Right kidney (tissue), 1 donor: ENCODE measurements at regions not wholly inside any gene's neighbourhood (a gene's known extent, or its start where the extent isn't known, plus 50 kb on each side); places are given as distances from the start of the nearest gene placed in this dataset.
A peak's percentile ranks its signal among the peaks of the same experiment; 100 is the strongest.

ENCODE experiments used
- DNase-seq: peaks from one replicate; pipeline ENCODE4 v3.0.0-alpha.2; 2016

DNA sequence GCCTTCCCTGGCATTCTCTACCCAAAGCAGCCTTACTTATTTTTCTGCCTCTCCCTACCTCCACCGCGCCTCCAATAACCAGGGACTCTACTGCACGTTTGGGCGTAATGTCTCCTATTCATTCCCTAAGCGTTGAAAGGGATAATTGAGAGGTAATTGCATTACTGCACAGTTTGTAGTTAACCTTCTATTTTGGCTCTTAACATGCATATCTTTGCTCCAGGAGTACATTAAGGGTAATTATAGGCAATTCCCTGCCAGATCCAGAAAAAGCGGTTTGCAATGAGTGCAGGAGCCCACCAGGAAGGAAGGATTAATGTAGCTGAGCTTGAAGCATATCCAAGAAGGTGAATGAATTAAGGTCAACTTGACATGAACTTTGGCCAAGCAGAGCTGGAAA is 558.4 kb downstream of the TYW1 start:
- no peak for DNase-seq

DNA sequence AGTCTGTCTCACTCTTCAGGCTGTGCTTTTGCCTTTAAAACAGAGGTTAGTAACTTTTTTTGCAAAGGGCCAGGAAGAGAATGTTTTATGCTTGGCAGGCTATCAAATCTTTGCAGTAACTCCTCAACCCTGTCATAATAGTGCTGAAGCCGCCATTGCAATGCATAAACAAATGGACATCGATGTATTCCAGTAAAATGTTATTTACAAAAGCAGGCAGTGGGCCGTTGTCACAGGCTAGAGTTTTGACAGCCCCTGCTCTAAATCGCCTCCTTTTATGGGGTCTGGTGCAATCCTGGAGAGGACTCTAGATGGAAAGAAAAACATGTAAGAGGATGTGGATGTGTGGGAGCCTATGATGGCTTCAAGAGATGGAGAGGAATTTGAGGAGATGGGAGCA is 568.3 kb downstream of the TYW1 start:
- DNase-seq = peak; percentile 17

DNA sequence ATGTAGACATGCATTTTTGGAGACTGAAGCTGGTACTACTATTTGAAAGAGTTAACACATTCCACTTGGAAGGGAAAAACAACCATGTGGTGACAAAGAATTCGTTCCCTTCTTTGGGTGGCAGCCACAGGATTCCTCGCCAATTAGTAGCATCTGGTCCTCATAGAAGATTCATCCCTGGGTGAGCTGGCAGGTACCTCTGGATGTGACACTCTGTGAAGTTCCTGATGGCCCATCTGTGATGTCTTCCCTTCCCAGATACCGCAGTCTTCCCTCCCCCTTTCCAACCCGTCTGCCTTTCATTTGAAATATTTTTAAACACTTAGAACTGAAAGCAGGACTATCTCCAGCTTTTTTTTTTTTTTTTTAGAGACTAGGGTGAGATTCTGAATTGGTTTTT is 569.5 kb downstream of the TYW1 start:
- DNase-seq = no peak

GRCh38 chr7:67571026-67571545 is 574.5 kb downstream of the TYW1 start:
- no peak for DNase-seq

DNA sequence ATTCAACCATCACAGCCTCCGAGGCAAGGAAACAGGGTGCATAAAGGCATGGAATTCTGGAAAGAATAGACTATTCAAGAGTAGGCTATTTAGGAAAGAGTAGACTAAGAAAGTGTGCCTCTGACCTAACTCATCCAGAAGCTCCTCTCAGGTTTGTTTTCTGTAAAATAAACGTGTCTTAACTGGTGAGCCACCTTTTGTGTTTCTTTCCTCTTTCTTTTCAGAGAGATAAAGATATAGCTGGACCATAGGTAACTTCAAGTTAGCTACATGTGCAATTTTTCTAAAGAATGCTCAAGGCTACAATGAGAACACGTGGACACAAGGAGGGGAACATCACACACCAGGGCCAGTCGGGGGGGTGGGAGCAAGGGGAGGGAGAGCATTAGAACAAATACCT is 577.0 kb downstream of the TYW1 start:
- no peak for DNase-seq

- DNase-seq = peak; percentile 1
These were observed 592.0 kb downstream of the TYW1 start for GRCh38 chr7:67588631-67589030.

DNA sequence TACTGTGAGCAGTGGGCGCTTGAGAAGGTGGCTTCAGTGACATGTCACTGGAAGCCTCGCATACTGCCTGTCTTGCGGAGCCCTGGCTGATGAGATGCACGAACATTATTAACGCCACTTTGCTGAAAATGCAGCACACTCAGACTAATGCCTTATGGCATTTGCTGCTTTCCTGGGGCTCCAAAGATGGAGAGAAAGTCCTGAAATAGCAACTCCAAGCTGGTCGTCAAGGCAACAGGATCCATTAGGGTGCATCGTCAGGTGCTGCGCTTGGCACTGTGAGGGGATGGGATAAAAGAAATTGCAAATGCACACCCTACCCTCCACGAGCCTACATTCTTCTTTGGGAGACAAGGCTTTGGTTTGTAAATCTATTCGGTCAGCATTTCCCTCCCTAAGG is 592.5 kb downstream of the TYW1 start:
- no peak for DNase-seq

GRCh38 chr7:67590649-67591048 is 594.0 kb downstream of the TYW1 start:
- DNase-seq = no peak

DNA sequence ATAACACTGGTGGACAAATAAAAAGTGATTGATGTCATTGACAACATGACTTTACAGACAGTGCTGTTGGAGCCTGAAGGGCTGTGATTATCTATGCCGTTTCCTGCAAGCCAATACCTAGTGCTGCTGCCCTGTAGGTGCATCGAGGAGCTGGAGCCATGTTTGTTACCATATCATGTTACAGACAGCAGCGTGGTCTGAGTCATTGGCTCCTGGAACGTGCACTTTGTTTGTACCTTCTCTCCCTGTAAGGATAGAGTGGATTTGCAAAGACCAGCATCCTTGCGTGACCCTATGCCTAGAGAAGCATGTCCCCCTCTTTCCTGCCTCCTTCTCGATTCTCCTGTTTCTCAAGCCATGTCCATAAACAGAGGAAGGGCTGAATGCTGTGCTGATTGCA is 597.2 kb downstream of the TYW1 start:
- peak; percentile 25 for DNase-seq

- no peak for DNase-seq
These were observed 599.0 kb downstream of the TYW1 start for GRCh38 chr7:67595431-67596180.

GRCh38 chr7:67597161-67597560 is 600.5 kb downstream of the TYW1 start:
- no peak for DNase-seq

DNA sequence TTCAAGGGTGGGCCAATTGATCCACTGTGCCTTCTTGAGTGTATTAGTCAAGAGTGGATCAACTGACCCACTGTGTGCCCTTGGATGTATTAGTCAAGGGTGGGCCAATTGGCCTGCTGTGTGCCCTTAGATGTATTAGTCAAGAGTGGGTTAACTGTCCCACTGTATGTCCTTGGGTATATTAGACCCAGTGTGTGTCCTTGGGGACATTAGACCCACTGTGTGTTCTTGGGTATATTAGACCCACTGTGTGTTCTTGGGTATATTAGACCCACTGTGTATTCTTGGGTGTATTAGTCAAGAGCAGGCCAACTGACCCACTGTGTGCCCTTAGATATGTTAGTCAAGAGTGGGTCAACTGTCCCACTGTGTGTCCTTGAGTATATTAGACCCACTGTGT is 601.8 kb downstream of the TYW1 start:
- no peak for DNase-seq

DNA sequence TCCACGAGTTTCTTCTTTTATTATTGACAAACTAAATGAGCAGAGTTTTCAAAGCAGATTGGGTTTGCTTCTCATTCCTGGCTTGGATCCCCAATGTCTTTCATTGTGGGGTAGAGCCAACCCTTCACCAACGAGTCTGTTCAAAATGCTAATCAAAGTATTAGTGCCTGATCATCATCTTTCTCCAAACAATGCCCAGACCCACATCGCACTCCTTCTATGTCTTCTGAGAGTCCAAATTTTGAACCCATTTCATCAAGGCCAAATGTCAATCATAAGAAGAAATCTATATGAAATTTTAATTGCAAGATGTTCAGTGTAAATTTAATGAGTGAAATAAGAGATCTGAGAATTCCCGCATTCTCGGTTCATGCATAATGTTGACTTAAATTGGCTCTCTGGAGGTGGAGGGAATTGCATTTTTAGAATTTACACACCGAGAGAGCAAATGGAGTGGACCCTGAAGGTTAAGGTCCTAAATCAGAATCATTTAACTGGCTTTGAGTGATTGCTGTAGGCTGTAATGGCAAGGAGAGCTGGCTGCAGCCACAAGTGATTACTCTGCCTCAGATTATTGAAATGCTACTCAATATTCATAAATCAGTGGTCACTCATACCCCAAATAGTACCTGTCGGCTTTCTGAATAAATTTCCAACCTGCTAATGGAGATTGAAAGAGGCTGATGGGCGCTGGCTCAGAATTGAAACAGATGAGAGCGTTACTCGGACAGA is 602.9 kb downstream of the TYW1 start:
- DNase-seq = no peak

GRCh38 chr7:67602246-67602887 is 605.7 kb downstream of the TYW1 start:
- no peak for DNase-seq

DNA sequence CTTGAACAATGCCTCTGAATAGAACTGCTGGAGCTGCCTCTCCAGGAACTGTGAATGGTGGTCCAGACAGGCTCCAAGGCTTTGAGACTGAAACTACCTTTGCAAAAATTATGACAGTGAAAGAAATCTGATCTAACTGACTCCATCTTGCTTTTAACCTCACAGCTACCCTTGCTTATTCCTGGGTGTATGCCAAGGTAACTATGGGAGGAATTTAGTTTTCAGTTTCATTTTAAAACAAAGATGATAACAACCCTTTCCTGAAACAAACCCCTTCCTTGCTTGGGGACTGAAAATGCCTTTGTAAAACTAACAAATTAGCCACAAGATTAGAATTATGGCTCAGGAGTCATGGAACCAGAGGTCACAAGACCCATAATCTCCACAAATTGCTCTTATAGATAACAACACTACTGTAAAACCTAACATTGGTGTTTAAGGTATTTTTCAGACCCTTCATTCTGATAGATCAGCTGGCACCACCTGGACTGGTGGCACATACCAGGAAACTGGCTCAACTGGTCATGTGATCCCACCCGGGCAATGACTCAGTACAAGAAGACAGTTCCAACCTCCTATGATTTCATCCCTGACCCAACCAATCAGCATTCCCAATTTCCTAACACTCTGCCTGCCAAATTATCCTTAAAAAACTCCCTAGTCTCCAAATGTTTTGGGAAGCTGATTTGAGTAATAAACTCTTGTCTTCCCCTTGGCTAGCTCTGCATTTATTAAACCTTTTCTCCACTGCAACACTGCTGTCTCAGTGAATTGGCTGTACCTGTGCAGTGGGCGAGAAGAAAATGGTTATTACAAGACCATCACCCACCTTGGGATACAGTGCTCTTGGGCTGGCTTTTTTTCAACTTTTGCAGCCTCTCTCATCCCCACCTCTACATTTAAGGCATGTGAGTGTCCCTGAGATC is 608.1 kb downstream of the TYW1 start:
- no peak for DNase-seq

DNA sequence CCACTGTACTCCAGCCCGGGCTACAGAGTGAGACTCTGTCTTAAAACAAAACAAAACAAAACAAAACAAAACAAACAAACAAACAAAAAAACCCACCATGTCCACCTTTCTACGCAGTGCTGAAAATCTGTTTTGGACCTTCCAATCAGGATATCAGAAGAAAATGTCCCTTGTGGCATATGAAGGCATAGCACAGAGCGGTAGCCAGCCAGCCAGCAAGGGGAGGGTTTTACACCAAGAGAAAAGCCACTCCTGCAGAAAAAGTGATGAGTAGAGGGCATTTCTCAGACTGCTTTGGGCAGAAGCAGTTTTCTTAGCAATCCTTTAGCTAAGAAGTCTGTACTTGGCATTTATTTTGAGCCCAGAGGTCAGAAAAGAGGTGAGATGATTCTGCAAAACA is 612.2 kb downstream of the TYW1 start:
- DNase-seq = no peak

DNA sequence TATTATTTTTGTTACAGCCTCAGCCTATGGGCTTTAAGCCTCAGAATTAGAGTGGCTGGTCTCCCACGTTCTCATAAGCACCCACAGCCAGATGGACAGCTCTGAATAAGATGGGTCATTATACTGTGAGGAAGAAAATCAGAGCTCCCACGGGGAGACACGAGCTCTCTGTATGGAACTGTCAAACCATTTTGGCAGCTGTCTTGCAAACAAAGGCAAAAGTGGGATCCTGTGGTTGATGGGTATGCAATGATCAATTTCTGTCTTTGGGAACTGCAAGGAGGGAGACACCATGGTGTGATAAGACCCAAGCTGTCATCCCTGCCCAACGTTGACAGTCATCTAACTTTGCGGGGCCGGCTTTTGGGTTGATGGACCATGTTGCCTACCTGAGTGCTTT is 614.3 kb downstream of the TYW1 start:
- DNase-seq = no peak

DNA sequence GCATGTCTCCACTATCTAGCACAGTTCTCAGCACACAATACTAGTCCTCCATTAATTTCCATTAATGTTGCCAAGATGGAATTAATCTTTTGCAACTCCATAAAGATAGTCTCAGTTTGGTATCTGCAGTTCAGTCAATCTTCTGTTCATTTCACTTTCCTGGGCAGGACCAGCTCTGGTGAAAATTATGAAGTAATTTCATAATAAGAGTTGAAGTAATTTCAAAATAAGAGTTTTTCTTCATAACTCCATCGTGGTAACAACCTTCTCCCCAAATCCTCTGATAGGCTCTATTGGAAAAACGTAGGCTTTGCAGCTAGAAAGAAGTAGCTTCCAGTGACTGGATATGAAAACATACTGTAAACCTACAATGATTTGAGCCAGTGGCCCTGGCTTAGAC is 618.2 kb downstream of the TYW1 start:
- DNase-seq = no peak

GRCh38 chr7:67616517-67616916 is 619.9 kb downstream of the TYW1 start:
- no peak for DNase-seq

- no peak for DNase-seq
These were observed 622.0 kb downstream of the TYW1 start for GRCh38 chr7:67618556-67619162.

DNA sequence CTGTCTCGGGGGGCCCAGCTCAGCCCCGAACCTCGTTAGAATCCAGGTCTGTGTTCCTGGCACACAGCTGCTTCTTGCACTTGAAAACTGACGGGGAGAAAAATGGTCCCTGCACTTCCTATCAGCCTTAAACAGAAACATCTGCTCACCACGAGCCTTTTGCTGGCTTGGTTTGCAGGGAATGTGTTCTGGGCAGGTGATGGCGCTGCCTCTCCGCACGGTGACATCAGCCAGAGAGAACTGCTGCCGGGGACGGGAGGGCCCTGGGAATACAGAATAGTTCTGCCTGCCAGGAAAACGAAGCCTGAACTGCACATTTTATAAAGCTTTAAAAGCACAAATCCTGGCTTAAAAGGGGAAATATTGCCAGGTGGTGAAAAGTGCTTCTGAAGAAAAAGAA is 622.5 kb downstream of the TYW1 start:
- DNase-seq = no peak
